HG03558 (cell line): ENCODE measurements at regions not wholly inside any gene's neighbourhood (a gene's known extent, or its start where the extent isn't known, plus 50 kb on each side); places are given as distances from the start of the nearest gene placed in this dataset.
"Not testable (repeated sequence)": the region's sequence is repeated elsewhere in the genome, so short reads cannot be mapped to it uniquely, and the experiment has no call there.

Experiments used
- ATAC-seq: cut with Tn5 transposase; IDR thresholded peaks from one replicate; pipeline ENCODE4 v1.9.1; 2021; ENCODE audit warnings: moderate number of reproducible peaks; ENCODE audit not compliant: unreplicated experiment; ENCODE audit errors: extremely low read depth

DNA sequence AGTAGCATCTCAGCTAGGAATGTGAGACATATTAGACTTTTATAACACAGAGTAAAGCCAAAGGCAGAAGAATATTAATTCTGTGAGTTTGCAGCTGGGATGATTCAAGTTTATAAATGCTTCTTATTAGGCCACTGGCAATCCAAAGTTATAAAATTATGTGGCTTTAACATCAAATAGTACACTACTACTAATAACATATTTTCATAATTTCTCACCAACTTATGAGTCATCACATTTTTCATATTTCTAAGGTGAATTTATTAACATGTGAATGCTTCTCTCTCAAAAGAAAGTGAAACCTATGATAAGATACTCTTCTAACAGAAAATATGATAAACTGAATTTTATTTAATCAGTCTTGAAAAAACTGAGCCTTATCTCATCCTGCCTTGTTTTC lies 1348.2 kb upstream of the ALCAM start:
- no peak for ATAC-seq

DNA sequence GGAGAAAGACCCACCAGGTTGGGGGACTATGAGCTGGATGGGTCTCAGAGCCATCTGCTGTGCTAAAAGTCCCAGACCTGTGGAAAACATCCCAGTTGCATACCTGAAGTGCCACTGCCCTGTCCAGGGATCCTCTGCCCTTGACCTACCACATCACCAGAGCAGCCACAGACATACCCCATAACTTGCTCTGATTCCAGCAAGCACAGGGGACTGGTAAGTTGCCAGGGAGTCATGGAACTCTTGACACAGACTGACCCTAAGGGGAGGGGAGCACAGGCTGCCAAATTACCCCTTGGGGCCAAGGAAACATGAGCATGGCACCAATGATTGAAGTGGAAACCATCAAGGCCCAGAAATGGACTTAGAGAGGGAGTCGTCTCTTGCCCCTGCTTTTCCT lies 1335.1 kb upstream of the ALCAM start:
- ATAC-seq, result no peak

DNA sequence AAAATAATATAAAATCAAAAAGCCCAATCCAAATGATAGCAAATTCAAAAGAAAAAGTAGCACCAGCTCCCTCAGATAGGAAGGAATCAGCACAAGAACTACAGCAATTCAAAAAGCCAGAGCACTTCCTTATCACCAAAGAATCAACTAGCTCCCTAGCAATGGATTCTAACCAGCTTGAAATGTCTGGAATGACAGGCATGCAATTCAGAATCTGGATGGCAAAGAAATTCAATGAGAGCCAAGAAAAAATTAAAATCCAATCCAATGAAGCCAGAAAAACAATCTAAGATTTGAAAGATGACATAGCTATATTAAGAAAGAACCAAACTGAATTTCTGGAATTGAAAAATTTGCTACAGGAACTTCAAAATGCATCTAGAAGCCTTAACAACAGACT lies 1334.4 kb upstream of the ALCAM start:
- no peak for ATAC-seq

DNA sequence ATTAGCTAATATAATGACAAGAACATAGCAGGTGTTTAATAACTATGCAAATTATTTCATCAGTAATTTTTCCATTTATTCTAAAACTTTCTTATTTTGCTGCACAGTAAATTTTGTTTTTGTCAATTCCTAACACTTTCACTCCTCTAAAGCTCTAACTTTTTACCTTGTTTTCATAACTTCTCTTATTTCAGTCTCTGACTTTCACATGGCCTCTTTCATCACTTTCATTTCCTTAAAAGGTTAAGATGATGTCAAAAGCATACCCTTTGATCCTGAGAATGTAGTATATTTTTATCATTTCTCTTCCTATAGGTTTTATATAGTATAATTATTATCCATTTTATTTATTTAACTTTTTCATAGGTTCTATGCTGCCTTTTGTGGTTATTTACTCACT lies 1325.8 kb upstream of the ALCAM start:
- ATAC-seq, result no peak

DNA sequence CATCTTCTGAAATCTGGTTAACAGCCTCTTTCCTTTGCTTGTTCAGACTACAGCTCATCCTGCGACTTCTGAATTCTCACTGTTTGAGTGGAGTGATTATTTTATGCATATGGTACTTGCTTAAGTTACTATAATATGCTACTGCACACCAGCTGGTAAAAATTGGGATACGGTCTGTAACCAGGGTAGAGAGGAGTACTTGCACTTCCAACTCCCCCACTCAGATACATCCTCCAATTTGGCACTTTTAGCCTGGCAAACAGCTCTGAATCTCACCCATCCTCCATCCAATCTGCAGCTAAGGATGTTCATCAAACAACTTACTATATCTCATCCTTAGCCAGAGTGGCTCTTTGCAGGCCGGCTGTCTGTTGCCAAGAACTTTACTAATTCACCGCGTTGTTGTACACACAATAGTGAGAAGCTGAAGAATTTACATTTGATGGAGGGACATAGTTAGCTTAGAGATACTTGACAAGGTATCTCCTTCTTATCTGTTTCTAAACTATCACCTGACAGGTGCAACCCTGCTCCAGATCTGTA lies 1323.6 kb upstream of the ALCAM start:
- ATAC-seq, result not testable (repeated sequence)

GRCh38 chr3:104044002-104044401 lies 1322.7 kb upstream of the ALCAM start:
- no peak for ATAC-seq

GRCh38 chr3:104066658-104067057 lies 1300.1 kb upstream of the ALCAM start:
- ATAC-seq, result no peak

DNA sequence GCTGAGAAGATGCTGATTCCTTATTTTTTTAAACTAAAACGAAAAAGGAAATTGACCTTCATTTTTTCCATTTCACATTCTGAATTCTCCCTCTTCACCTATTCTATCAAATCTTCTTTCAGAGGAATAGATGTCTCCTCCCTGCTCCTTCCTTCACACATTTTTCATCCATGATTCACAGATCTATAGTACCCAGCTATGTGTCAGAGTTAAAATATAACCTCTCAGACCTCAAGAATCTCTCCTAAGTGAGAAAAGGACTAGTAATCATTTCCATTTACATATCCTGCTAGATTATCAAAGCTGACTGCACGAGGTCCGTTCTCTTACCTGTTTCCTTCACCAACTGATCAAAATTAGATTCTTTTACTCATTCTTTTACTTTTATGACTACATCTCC lies 1297.6 kb upstream of the ALCAM start:
- no peak for ATAC-seq

GRCh38 chr3:104070906-104071305 lies 1295.8 kb upstream of the ALCAM start:
- no peak for ATAC-seq

DNA sequence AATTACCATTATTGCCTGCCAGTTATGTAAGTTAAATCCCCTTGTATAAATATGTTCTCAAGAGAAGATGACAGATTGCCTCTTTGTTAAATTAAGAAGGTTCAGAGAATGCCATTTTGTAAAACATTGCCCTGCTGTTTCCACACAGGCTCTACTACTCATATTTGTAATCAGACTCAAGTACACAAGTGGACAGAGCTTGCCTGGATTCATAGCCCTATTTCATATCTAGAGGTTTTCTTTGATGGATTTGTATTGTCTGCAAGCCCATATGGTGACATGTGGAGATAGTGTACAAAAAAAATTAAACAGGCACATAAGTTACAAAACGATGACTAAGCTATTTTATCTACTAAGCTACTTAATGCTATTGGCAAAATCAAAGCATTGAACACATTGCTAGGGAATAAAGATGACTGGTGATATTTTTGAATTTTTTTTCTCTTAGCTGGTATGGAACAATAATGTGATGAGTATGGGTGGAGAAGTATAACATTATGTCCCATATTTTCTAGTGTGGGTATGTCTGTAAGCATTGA lies 1286.6 kb upstream of the ALCAM start:
- no peak for ATAC-seq

DNA sequence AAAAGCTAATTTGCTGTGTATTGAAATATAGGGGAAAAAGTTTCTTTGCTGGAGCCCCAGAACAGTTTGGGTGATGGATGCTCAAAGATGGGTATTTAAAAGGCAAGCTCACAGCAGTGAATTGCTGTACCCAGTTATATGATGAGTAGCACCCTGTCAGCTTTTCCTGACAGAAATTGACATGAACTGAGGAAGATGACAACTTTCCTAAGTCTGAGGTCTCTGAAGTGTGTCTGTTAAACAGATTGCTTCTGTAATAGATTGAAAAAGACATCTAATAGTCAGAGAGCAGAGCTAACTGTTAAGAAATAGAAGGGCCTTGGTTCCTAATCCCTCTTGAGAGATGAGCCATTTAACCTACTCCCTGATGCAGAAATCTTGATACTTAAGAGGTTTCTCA lies 1278.0 kb upstream of the ALCAM start:
- ATAC-seq, result no peak

DNA sequence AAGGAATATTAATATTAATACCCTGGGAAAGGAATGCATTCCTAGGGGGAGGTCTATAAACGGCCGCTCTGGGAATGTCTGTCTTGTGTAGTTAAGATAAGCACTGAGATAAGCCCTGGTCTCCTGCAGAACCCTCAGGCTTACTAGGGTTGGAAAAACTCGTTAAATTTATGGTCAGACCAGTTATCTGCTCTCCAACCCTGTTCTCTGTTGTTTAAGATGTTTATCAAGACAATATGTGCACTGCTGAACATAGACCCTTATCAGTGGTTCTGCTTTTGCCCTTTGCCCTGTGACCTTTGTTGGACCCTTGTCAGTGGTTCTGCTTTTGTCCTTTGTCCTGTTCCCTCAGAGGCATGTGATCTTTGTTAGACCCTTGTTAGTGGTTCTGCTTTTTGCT lies 1276.7 kb upstream of the ALCAM start:
- not testable (repeated sequence) for ATAC-seq

DNA sequence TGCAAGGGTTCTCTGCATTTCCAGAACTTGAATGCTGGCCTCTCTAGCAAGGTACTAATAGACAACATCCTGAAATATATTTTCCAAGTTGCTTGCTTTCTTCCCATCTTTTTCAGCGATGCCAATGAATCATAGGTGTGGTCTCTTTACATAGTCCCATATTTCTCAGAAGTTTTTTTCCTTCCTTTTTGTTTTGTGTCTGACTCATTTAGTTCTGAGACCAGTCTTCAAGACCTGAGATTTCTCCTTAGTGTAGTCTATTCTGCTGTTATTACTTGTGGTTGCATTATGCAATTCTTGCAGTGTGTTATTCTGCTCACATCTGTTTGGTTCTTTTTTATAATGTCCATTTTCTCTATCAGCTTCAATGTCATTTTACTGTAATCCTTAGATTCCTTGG lies 1265.0 kb upstream of the ALCAM start:
- ATAC-seq, result no peak

DNA sequence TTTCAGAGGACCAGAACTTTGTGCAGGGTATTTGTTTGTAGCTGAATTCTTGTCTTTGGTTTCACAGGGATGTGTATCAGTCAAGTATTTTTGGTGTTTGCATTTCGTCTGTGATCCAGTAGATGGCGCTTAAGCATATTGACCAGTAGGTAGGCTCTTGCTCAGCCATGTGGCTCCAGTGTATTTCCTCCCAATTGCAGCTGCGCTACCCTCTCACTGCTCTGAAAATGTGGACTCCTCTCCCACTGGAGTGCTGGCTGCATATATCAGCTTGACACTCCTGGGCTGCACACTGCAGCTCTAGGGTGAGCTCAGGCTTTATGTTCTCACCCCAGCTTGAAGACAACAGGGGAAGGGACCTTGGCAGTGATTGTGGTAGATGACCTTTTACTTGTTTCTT lies 1264.3 kb upstream of the ALCAM start:
- ATAC-seq, result peak; percentile 88

DNA sequence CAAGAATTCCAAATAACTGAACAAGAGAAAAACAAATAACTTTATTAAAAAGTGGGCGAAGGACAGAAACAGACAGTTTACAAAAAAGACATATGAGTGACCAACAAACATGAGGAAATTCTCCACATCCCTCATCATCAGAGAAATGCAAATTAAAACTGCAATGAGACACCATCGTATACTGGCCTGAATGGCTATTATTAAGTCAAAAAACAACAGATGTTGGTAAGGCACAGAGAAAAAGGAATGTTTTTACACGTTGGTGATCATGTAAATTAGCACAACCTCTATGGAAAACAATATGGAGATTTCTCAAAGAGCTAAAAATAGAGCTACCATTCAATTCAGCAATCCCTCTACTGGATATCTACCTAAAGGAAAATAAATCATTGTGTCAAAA lies 1260.4 kb upstream of the ALCAM start:
- no peak for ATAC-seq

DNA sequence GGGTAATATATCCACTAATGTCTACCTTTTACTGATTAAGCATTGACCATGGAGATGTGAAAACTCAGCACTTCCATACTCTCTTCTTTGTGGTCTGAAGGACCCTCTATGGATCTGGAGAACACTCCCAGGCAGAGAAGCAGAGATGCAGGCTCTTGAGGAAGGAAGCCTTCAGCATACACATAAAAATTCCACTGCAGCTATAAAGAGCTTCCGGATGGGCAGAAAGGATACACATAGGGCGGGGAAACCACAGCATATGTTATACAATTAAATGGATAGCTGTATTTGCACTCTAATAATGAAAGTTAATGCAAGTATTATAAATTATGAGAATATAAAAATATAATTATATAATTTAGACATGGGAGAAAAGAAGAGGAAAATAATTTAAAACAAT lies 1258.2 kb upstream of the ALCAM start:
- no peak for ATAC-seq

GRCh38 chr3:104126463-104126862 lies 1240.2 kb upstream of the ALCAM start:
- no peak for ATAC-seq

DNA sequence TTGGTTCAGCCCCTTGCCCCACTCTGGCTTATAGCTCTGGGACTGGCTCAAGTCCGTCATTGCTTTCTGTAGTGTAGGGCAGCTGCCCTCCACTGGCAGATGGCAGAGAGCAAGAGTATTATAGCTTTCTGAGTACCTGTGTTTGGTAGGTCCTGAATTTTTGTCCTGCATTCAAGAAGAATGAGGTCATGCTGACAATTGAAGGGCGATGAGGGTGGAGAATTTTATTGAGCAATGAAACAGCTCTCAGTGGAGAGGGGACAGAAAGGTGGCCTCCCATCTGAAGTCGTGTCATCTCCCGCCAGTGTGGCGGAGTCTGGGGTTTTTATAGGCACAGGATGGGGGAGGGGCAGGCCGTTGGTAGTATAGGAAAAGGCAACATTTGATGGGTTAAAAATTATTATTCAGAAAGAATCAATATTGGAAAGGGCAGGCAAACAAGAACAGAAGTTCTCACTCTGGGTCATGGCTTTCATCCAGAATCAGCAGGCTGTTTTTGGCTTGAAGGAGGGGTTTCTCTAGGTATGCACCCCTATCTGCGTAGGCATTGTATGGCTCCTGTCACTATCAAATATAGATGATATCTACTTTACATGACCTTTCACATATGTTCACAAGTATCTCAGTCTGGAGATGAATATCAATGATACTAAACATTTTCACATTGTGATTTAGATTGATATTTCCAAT lies 1239.7 kb upstream of the ALCAM start:
- no peak for ATAC-seq

DNA sequence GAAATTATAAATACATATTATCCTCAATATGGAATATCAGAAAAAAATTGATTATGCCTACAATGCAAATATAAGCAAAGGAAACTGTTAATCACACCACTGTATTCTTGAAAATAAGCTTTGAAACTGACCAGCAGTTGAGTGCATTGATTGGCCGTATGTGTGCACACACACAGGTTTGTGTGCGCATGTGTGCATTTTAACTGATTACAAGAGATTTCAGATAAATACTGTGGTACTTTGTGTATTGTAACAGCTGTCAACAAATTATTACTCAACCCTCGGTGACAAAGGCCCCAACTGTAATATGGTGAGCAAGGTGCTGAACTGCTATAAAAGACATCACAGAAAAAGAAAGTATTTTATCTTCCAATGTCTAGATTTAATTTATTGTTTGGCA lies 1238.9 kb upstream of the ALCAM start:
- no peak for ATAC-seq

DNA sequence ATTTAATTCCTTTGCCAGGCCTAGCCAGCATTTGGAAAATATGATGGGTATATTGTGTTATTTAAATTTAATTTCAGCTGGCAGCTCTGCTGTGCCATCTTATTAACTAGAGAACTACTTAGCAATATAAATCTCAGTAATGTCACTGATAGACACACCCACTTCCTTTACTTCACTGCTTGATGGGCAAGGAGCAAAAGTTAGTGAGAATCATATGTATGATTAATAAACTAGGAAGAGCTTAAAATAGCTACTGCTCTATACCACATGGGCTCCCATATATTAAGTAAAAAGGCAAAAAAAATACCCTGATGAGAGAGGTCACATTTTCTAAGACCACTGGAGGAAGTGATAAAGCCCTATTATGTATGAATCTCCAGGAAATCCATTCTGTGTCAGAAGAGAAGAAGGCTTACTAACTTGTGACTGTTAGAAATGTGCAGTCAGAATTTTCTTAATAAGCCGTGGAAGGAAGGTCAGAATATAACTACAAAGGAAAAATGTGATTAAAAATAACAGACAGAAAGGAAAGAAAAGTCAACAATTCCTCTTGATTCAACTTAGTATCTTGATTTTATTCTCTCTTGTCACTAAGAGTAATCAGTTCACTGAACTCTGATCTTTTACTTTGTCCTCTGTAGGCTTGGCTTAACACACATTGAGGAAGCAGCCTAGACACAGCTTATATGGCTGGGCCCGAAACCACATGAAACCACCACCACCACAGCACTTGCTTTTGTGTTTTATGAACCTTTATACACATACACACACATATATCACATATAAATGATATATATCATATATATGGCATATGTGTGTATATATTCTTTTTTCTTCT lies 1233.9 kb upstream of the ALCAM start:
- no peak for ATAC-seq

GRCh38 chr3:104133630-104134029 lies 1233.1 kb upstream of the ALCAM start:
- ATAC-seq, result no peak
